ENCODE measurements at regions not wholly inside any gene's neighbourhood (a gene's known extent, or its start where the extent isn't known, plus 50 kb on each side); places are given as distances from the start of the nearest gene placed in this dataset.

DNA sequence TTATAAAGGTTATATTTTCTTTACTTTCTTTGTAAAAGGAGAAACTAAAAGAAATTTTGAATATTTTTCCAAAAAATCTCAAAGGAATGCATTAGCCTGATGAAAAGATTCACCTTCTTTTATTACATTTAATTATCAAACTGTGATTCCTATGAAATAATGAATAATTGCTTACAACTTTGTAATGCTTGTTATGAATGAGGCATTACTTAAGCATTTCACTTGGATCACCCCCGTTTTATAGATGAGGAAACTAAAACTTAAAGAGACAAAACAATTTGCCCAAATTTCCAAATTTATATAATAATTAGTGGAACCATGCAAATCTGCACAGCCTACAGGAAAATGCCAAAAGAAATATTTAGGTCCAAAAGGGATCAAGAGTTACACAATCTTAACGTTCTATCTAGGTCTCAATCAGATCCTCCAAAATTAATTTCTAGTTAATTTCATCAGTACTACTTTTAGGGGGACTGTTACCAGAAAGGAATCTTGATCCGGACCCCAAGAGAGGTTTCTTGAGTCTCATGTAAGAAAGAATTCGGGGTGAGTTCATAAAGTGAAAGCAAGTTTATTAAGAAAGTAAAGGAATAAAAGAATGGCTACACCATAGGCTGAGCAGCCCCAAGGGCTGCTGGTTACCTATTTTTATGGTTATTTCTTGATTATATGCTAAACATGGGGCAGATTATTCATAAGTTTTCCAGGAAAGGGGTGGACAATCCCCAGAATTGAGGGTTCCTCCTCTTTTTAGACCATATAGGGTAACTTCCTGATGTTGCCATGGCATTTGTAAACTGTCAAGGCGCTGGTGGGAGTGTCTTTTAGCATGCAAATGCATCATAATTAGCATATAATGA lies 288.0 kb downstream of the ADGB start:
- H3K9me3 ChIP-seq = no peaks in the 10 kb centered on the region
- DNase-seq = no peak
- H3K27ac ChIP-seq = no peak overlapping the region
- intact Hi-C loops (cut with DNase I) = no loop called here
- H3K27me3 ChIP-seq = no peaks in the 10 kb centered on the region
- 83 to 86% (median 86%) methylated on average over 5 of the region's 5 CpGs for WGBS, 3 donors
- no peaks in the 10 kb centered on the region for H3K36me3 ChIP-seq
- H3K4me1 ChIP-seq (ENCODE audit: insufficient read depth) = no peaks in the 10 kb centered on the region
- no peak overlapping the region for H3K4me3 ChIP-seq
- TF ChIP-seq POLR2A (IDR thresholded peaks at IDR 0.05) (no peak), CTCF (IDR thresholded peaks at IDR 0.05) (no peak), EP300 (IDR thresholded peaks at IDR 0.05) (no peak)

DNA sequence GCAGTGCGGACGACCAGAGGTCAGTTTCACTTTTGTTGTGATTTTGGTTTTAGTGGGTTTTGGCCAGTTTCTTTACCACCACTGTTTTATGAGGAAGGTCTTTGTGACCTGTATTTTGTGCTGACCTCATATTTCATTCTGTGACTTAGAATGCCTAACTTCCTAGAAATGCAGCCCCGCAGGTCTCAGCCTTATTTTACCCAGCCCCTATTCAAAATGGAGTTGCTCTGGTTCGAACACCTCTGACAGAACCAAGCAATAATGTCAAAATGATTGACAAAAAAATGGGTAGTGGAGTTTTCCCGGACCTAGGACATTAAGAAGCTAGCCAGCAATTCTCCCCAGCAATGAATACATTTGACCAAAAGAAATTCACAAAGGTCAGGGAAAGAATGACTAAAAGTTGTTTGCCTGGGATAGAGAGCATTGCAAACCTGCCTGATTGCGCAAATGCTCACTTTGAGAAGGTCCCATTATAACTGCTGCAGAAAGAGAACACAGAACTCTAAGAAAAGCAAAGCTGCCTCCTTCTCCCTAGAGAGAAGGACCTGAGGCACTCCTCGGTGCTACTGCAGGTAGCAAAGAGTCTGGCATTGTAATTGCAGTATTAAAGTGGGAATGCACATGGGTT lies 288.8 kb downstream of the ADGB start:
- H3K9me3 ChIP-seq = no peaks in the 10 kb centered on the region
- no peaks in the 10 kb centered on the region for H3K36me3 ChIP-seq
- no peak for TF ChIP-seq POLR2A (IDR thresholded peaks at IDR 0.05)
- no peak for TF ChIP-seq EP300 (IDR thresholded peaks at IDR 0.05)
- TF ChIP-seq CTCF (IDR thresholded peaks at IDR 0.05) = no peak
- WGBS, 3 donors = 84 to 88% (median 88%) methylated on average over 7 of the region's 7 CpGs
- DNase-seq = no peak
- no peak overlapping the region for H3K4me3 ChIP-seq
- intact Hi-C loops (cut with DNase I) = no loop called here
- H3K27me3 ChIP-seq = no peaks in the 10 kb centered on the region
- no peaks in the 10 kb centered on the region for H3K4me1 ChIP-seq (ENCODE audit: insufficient read depth)
- H3K27ac ChIP-seq = no peak overlapping the region

DNA sequence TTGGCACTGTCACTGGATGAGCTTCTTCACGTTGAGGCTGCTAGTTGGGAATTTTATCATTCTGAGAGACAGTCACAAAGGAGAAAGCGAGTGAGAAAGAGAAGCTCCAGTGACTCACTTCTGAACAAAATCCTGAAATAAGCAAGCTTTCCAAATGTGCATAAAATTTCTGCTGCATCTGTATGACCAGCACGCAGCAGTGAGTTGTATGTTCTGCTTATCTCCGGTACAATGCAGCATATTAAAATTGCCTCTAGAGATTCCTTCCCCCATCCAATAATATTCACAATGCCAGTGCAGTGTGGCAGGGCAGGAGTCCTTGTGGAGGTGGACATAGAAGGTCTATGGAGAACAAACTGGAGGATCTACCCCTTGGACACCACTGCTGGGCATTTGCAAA lies 290.5 kb downstream of the ADGB start:
- DNase-seq = no peak
- Histone ChIP-seq H3K9me3 (no peaks in the 10 kb centered on the region), H3K27me3 (no peaks in the 10 kb centered on the region), H3K4me3 (no peak overlapping the region), H3K36me3 (no peaks in the 10 kb centered on the region), H3K27ac (no peak overlapping the region), H3K4me1 (ENCODE audit: insufficient read depth) (no peaks in the 10 kb centered on the region)
- 88 to 92% (median 90%) methylated on average over 4 of the region's 4 CpGs for WGBS, 3 donors
- no peak for TF ChIP-seq CTCF (IDR thresholded peaks at IDR 0.05)
- TF ChIP-seq POLR2A (IDR thresholded peaks at IDR 0.05) = no peak
- no peak for TF ChIP-seq EP300 (IDR thresholded peaks at IDR 0.05)
- intact Hi-C loops (cut with DNase I) = no loop called here

GRCh38 chr6:146890172-146890571 lies 291.4 kb downstream of the ADGB start:
- Histone ChIP-seq H3K36me3 (no peaks in the 10 kb centered on the region), H3K9me3 (no peaks in the 10 kb centered on the region), H3K27ac (no peak overlapping the region), H3K4me1 (ENCODE audit: insufficient read depth) (no peaks in the 10 kb centered on the region), H3K27me3 (no peaks in the 10 kb centered on the region), H3K4me3 (no peak overlapping the region)
- WGBS, 3 donors = 76 to 81% (median 79%) methylated on average over 3 of the region's 3 CpGs
- TF ChIP-seq POLR2A (IDR thresholded peaks at IDR 0.05) (no peak), CTCF (IDR thresholded peaks at IDR 0.05) (no peak), EP300 (IDR thresholded peaks at IDR 0.05) (no peak)
- DNase-seq = no peak
- intact Hi-C loops (cut with DNase I) = no loop called here

Data from ovary (tissue), 7 donors.